Common myeloid progenitor, CD34-positive (primary cell): ENCODE measurements at regions not wholly inside any gene's neighbourhood (a gene's known extent, or its start where the extent isn't known, plus 50 kb on each side); places are given as distances from the start of the nearest gene placed in this dataset.

ENCODE experiments used
- CTCF ChIA-PET: fragments of 350-600 bp; sonication (Branson Sonifier 250); formaldehyde crosslinking; loops from one replicate; lab custom pipeline; 2021; ENCODE audit warnings: antibody characterized with exemption; lab: Charles Lee
- POLR2A ChIA-PET: fragments of 350-600 bp; sonication (Branson Sonifier 250); formaldehyde crosslinking; loops from one replicate; lab custom pipeline; 2021; ENCODE audit warnings: antibody characterized with exemption; lab: Charles Lee
- DNase-seq, 3 donors: peaks; one replicate each; pipeline versions ENCODE4 v3.0.0 to v3.0.0-alpha.2; 2013
- H3K27ac ChIP-seq, 2 experiments: 1 replicate in 1 of 2; 2 replicates in 1 of 2; pipeline ENCODE4 v1.7.0; 2013; ENCODE audit warnings: inconsistent platforms in 2 of 2, low read length in 2 of 2, mild to moderate bottlenecking in 2 of 2, low read depth in 1 of 2, moderate library complexity in 1 of 2; ENCODE audit not compliant: severe bottlenecking in 2 of 2, insufficient read depth in 1 of 2, poor library complexity in 1 of 2
- H3K27me3 ChIP-seq, 5 experiments: replicated peaks in 2 of 5; 1 replicate in 3 of 5; 2 replicates in 2 of 5; pipeline versions ENCODE4 v1.6.1 to v1.7.0; 2013; ENCODE audit warnings: low read length in 4 of 5, mild to moderate bottlenecking in 2 of 5, moderate library complexity in 2 of 5, inconsistent platforms in 1 of 5; ENCODE audit not compliant: insufficient read depth in 5 of 5, control insufficient read depth in 4 of 5
- H3K36me3 ChIP-seq, 4 experiments: 1 replicate in 2 of 4; 2 replicates in 2 of 4; pipeline versions ENCODE4 v1.6.1 to v1.7.0; 2013; ENCODE audit warnings: low read length in 3 of 4, control low read depth in 1 of 4, mild to moderate bottlenecking in 1 of 4; ENCODE audit not compliant: control insufficient read depth in 4 of 4, insufficient read depth in 4 of 4
- H3K4me1 ChIP-seq, 4 experiments: 1 replicate in 3 of 4; 2 replicates in 1 of 4; pipeline versions ENCODE4 v1.6.1 to v1.7.1; 2013; ENCODE audit warnings: low read length in 3 of 4, mild to moderate bottlenecking in 3 of 4, control low read depth in 1 of 4, inconsistent platforms in 1 of 4, moderate library complexity in 1 of 4; ENCODE audit not compliant: control insufficient read depth in 4 of 4, insufficient read depth in 4 of 4; ENCODE audit errors: control extremely low read depth in 1 of 4
- H3K4me3 ChIP-seq, 7 experiments: 1 replicate in 4 of 7; 2 replicates in 3 of 7; pipeline versions ENCODE4 v1.5.1 to v1.7.0; 2013; ENCODE audit warnings: mild to moderate bottlenecking in 7 of 7, low read length in 6 of 7, moderate library complexity in 6 of 7, inconsistent platforms in 2 of 7, low read depth in 2 of 7, control low read depth in 1 of 7; ENCODE audit not compliant: insufficient read depth in 4 of 7, control insufficient read depth in 1 of 7; ENCODE audit errors: extremely low read depth in 1 of 7
- H3K9me3 ChIP-seq, 5 experiments: 1 replicate in 4 of 5; 2 replicates in 1 of 5; pipeline versions ENCODE4 v1.6.1 to v1.7.1; 2013; ENCODE audit warnings: low read length in 4 of 5, mild to moderate bottlenecking in 2 of 5, inconsistent platforms in 1 of 5, low read depth in 1 of 5, moderate library complexity in 1 of 5; ENCODE audit not compliant: control insufficient read depth in 4 of 5, insufficient read depth in 2 of 5; ENCODE audit errors: control extremely low read depth in 1 of 5
- WGBS: methylation state at CpG from one replicate; pipeline ENCODE4 v1.1.5; 2013; ENCODE audit not compliant: insufficient coverage; 5-methylcytosine and 5-hydroxymethylcytosine counted together

- no CpG with 5 or more reads among the region's 2 CpGs for WGBS
Measured at GRCh38 chr5:92769978-92770377, 811.0 kb downstream of the NR2F1-AS1 start.

GRCh38 chr5:92761585-92761984 lies 819.4 kb downstream of the NR2F1-AS1 start:
- no peak overlapping the region for H3K27ac ChIP-seq
- 60% methylated on average over 1 of the region's 2 CpGs for WGBS
- H3K4me1 ChIP-seq: no peaks in the 10 kb centered on the region
- no peaks in the 10 kb centered on the region for H3K36me3 ChIP-seq
- no peak overlapping the region for H3K4me3 ChIP-seq
- CTCF ChIA-PET: no interaction called here
- H3K27me3 ChIP-seq: no peaks in the 10 kb centered on the region
- H3K9me3 ChIP-seq: no peaks in the 10 kb centered on the region
- POLR2A ChIA-PET: no interaction called here
- no peak for DNase-seq

More at GRCh38 chr5:92769978-92770377, 811.0 kb downstream of the NR2F1-AS1 start:
- ChIA-PET CTCF (no interaction called here), POLR2A (no interaction called here)
- Histone ChIP-seq H3K36me3 (no peaks in the 10 kb centered on the region), H3K27ac (no peak overlapping the region), H3K4me3 (no peak overlapping the region), H3K4me1 (no peaks in the 10 kb centered on the region), H3K9me3 (no peaks in the 10 kb centered on the region), H3K27me3 (no peaks in the 10 kb centered on the region)
- DNase-seq: no peak

GRCh38 chr5:92760550-92760949 lies 820.5 kb downstream of the NR2F1-AS1 start:
- no peaks in the 10 kb centered on the region for H3K4me1 ChIP-seq
- whole genome bisulfite sequencing: 100% methylated on average over 1 of the region's 2 CpGs

GRCh38 chr5:92758552-92758951 lies 822.5 kb downstream of the NR2F1-AS1 start:
- Histone ChIP-seq H3K27ac (no peak overlapping the region), H3K27me3 (no peaks in the 10 kb centered on the region), H3K4me3 (no peak overlapping the region), H3K36me3 (no peaks in the 10 kb centered on the region), H3K4me1 (no peaks in the 10 kb centered on the region), H3K9me3 (no peaks in the 10 kb centered on the region)
- WGBS: no CpG with 5 or more reads among the region's 1 CpG
- POLR2A ChIA-PET: no interaction called here
- DNase-seq: no peak
- CTCF ChIA-PET: no interaction called here

More at GRCh38 chr5:92760550-92760949, 820.5 kb downstream of the NR2F1-AS1 start:
- H3K27ac ChIP-seq: no peak overlapping the region
- DNase-seq: no peak
- ChIA-PET CTCF (no interaction called here), POLR2A (no interaction called here)
- H3K4me3 ChIP-seq: no peak overlapping the region
- no peaks in the 10 kb centered on the region for H3K36me3 ChIP-seq
- H3K9me3 ChIP-seq: no peaks in the 10 kb centered on the region
- no peaks in the 10 kb centered on the region for H3K27me3 ChIP-seq

DNA sequence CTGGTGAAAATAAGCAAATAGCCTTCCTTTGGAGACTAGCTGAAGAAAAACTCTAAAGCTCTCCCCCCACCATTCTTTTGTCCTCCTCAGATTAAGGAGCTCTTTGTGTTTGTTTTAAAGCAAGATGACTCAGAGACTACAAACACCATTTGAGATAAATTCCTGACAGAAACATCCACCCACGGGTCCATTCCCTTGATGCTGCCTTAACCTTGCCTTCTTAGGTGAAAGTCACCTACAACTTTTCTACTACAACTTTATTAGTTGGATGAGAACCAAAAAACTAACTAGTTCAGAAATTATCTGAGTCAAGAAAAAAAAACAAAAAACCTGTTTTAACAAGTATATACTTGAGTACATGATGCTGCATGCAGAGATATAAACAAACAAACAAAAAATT lies 831.1 kb downstream of the NR2F1-AS1 start:
- no peak for DNase-seq
- CTCF ChIA-PET: no interaction called here

GRCh38 chr5:92748072-92748676 lies 832.8 kb downstream of the NR2F1-AS1 start:
- POLR2A ChIA-PET: no interaction called here
- Histone ChIP-seq H3K27me3 (no peaks in the 10 kb centered on the region), H3K4me1 (no peaks in the 10 kb centered on the region), H3K27ac (no peak overlapping the region), H3K9me3 (no peaks in the 10 kb centered on the region), H3K4me3 (no peak overlapping the region), H3K36me3 (no peaks in the 10 kb centered on the region)
- DNase-seq: no peak
- 100% methylated on average over 1 of the region's 1 CpG for WGBS
- CTCF ChIA-PET: no interaction called here

More for the DNA sequence above, 831.1 kb downstream of the NR2F1-AS1 start:
- WGBS: no CpG with 5 or more reads among the region's 1 CpG
- Histone ChIP-seq H3K4me1 (no peaks in the 10 kb centered on the region), H3K36me3 (no peaks in the 10 kb centered on the region), H3K4me3 (no peak overlapping the region), H3K27me3 (no peaks in the 10 kb centered on the region), H3K27ac (no peak overlapping the region), H3K9me3 (no peaks in the 10 kb centered on the region)
- POLR2A ChIA-PET: interaction anchor here (0.6 kb wide), 1 partner anchor 52 kb away, joined by 4 read pairs; no protein-coding TSS in a partner anchor

DNA sequence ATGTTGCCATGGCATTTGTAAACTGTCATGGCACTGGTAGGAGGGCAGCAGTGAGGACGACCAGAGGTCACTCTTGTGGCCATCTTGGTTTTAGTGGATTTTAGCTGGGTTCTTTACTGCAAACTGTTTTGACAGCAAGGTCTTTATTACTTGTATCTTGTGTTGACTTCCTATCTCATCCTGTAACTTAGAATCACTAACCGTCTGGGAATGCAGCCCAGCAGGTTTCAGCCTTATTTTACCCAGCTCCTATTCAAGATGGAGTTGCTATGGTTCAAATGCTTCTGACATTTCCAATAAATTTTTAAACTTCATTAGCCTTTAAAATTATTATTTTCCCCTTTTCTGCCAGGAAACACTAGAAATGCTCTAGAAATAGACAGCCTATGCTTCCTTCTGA lies 839.1 kb downstream of the NR2F1-AS1 start:
- DNase-seq: no peak
- WGBS: 95% methylated on average over 2 of the region's 2 CpGs
- CTCF ChIA-PET: no interaction called here
- Histone ChIP-seq H3K4me3 (no peak overlapping the region), H3K9me3 (no peaks in the 10 kb centered on the region), H3K36me3 (no peaks in the 10 kb centered on the region), H3K27me3 (no peaks in the 10 kb centered on the region), H3K27ac (no peak overlapping the region), H3K4me1 (no peaks in the 10 kb centered on the region)
- POLR2A ChIA-PET: no interaction called here
